ENCODE measurements at regions not wholly inside any gene's neighbourhood (a gene's known extent, or its start where the extent isn't known, plus 50 kb on each side); places are given as distances from the start of the nearest gene placed in this dataset.

GRCh38 chr20:11677836-11678235, 239.9 kb upstream of the BTBD3 start:
- Mint-ChIP-seq H3K27ac (no peak overlapping the region), H3K27me3 (no peaks in the 10 kb centered on the region), H3K4me1 (ENCODE audit: low read depth) (no peaks in the 10 kb centered on the region), H3K36me3 (ENCODE audit: low read depth) (no peaks in the 10 kb centered on the region), H3K9me3 (peaks cover 6% of the 10 kb centered on the region), H3K4me3 (no peak overlapping the region)
- H3K9me3 ChIP-seq (ENCODE audit: control insufficient read depth in 1 of 2, insufficient read depth in 1 of 2, low read length in 2 of 2): peaks cover 0 to 3% of the 10 kb centered on the region in 2 experiments
- no peaks in the 10 kb centered on the region for H3K4me1 ChIP-seq (ENCODE audit: insufficient read depth, low read length)
- no peak for DNase-seq
- intact Hi-C loops (cut with DNase I, micrococcal nuclease): loop anchor here (5.0 to 10.0 kb wide), 2 partner anchors 57 to 1429 kb away; no protein-coding TSS in a partner anchor
- ATAC-seq (ENCODE audit: poor library complexity): no peak
- no peak overlapping the region for H3K27ac ChIP-seq (ENCODE audit: low read depth in 1 of 2, low read length in 2 of 2)
- POLR2A ChIA-PET: no interaction called here
- no peak overlapping the region for H3K4me3 ChIP-seq (ENCODE audit: low read length)
- TF ChIP-seq, protein P1, sequence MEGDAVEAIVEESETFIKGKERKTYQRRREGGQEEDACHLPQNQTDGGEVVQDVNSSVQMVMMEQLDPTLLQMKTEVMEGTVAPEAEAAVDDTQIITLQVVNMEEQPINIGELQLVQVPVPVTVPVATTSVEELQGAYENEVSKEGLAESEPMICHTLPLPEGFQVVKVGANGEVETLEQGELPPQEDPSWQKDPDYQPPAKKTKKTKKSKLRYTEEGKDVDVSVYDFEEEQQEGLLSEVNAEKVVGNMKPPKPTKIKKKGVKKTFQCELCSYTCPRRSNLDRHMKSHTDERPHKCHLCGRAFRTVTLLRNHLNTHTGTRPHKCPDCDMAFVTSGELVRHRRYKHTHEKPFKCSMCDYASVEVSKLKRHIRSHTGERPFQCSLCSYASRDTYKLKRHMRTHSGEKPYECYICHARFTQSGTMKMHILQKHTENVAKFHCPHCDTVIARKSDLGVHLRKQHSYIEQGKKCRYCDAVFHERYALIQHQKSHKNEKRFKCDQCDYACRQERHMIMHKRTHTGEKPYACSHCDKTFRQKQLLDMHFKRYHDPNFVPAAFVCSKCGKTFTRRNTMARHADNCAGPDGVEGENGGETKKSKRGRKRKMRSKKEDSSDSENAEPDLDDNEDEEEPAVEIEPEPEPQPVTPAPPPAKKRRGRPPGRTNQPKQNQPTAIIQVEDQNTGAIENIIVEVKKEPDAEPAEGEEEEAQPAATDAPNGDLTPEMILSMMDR (IDR thresholded peaks at IDR 0.05): no peak
- H3K27me3 ChIP-seq (ENCODE audit: control insufficient read depth in 1 of 2, insufficient read depth in 2 of 2, low read length in 2 of 2): no peaks in the 10 kb centered on the region
- CTCF ChIA-PET: no interaction called here
- no peaks in the 10 kb centered on the region for H3K36me3 ChIP-seq (ENCODE audit: insufficient read depth, low read length)

GRCh38 chr20:11682285-11682684, 235.4 kb upstream of the BTBD3 start:
- TF ChIP-seq, protein P1 (IDR thresholded peaks at IDR 0.05): no peak
- Histone ChIP-seq H3K4me1 (ENCODE audit: insufficient read depth, low read length) (no peaks in the 10 kb centered on the region), H3K27me3 (ENCODE audit: control insufficient read depth in 1 of 2, insufficient read depth in 2 of 2, low read length in 2 of 2) (no peaks in the 10 kb centered on the region), H3K4me3 (ENCODE audit: low read length) (no peak overlapping the region), H3K27ac (ENCODE audit: low read depth in 1 of 2, low read length in 2 of 2) (no peak overlapping the region), H3K9me3 (ENCODE audit: control insufficient read depth in 1 of 2, insufficient read depth in 1 of 2, low read length in 2 of 2) (peaks cover 0 to 16% of the 10 kb centered on the region in 2 experiments), H3K36me3 (ENCODE audit: insufficient read depth, low read length) (no peaks in the 10 kb centered on the region)
- Mint-ChIP-seq H3K4me3 (no peak overlapping the region), H3K27me3 (peaks cover 5% of the 10 kb centered on the region), H3K36me3 (ENCODE audit: low read depth) (no peaks in the 10 kb centered on the region), H3K27ac (no peak overlapping the region), H3K4me1 (ENCODE audit: low read depth) (no peaks in the 10 kb centered on the region), H3K9me3 (peaks cover 4% of the 10 kb centered on the region)
- POLR2A ChIA-PET: no interaction called here
- CTCF ChIA-PET: no interaction called here
- intact Hi-C loops (cut with DNase I, micrococcal nuclease): no loop called here
- ATAC-seq (ENCODE audit: poor library complexity): no peak
- no peak for DNase-seq

DNA sequence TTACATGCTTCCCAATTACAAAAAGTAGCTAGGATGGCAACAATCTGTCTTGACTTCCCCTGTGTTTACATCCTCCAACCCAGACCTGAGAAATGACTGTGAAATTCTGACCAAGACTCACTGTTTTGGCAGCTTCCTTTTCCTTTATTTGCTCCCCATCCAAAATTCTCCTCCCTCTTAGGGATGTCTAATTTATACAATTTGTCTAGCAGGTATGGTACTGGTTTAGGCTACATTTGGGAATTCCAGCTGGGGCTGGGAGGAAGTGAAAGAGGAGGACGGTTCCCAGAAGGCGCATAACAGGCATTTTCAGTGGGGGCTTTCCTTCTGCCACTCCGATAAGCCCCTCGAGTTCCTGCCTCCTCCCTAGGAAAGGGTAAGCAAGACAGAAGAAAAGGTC, 231.5 kb upstream of the BTBD3 start:
- ChIA-PET POLR2A (no interaction called here), CTCF (no interaction called here)
- TF ChIP-seq, protein P1 (IDR thresholded peaks at IDR 0.05): no peak
- ATAC-seq (ENCODE audit: poor library complexity) (no peak), DNase-seq (no peak)
- peaks cover 0 to 16% of the 10 kb centered on the region in 2 experiments for H3K9me3 ChIP-seq (ENCODE audit: control insufficient read depth in 1 of 2, insufficient read depth in 1 of 2, low read length in 2 of 2)
- Mint-ChIP-seq H3K4me1 (ENCODE audit: low read depth) (no peaks in the 10 kb centered on the region), H3K9me3 (peaks cover 3% of the 10 kb centered on the region), H3K27ac (no peak overlapping the region), H3K27me3 (peaks cover 10% of the 10 kb centered on the region), H3K4me3 (no peak overlapping the region), H3K36me3 (ENCODE audit: low read depth) (no peaks in the 10 kb centered on the region)
- no peak overlapping the region for H3K27ac ChIP-seq (ENCODE audit: low read depth in 1 of 2, low read length in 2 of 2)
- H3K4me1 ChIP-seq (ENCODE audit: insufficient read depth, low read length): no peaks in the 10 kb centered on the region
- no peaks in the 10 kb centered on the region for H3K36me3 ChIP-seq (ENCODE audit: insufficient read depth, low read length)
- no peak overlapping the region for H3K4me3 ChIP-seq (ENCODE audit: low read length)
- H3K27me3 ChIP-seq (ENCODE audit: control insufficient read depth in 1 of 2, insufficient read depth in 2 of 2, low read length in 2 of 2): no peaks in the 10 kb centered on the region
- intact Hi-C loops (cut with DNase I, micrococcal nuclease): no loop called here

Measured in CD4-positive, alpha-beta T cell (primary cell).